ENCODE measurements at regions not wholly inside any gene's neighbourhood (a gene's known extent, or its start where the extent isn't known, plus 50 kb on each side); places are given as distances from the start of the nearest gene placed in this dataset.

DNA sequence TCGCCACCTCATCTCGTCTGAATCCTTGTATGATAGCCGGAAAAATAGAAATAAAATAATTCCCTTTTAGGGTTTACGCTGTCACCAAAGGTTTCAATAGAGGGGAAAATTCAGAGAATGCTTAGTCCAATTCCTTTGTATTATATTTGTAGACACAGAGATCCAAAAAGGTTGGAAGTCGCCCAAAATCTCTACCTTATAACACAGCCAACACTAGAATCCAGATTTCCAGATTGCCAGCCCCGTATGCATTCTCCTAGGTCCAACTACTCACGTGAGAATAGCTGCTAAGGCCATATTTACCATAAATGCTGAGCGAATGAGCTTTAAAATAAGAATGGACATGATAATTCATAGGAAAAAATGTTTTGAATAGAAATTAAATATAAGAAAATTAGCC lies 124.5 kb downstream of the KCNK1 start:
- H3K18ac ChIP-seq (ENCODE audit: low read length), result no peak overlapping the region
- H3K4ac ChIP-seq (ENCODE audit: low read length), result no peak overlapping the region
- DNase-seq (ENCODE audit: low spot score), result no peak
- no peak overlapping the region for H3K23ac ChIP-seq (ENCODE audit: low read depth, low read length, poor library complexity)
- no CpG with 5 or more reads among the region's 8 CpGs for WGBS, 2 donors (ENCODE audit: extremely low coverage in 2 of 2, insufficient read length in 2 of 2, insufficient replicate concordance in 1 of 2)
- no peak overlapping the region for H3K9ac ChIP-seq (ENCODE audit: low read depth, low read length, poor library complexity)
- no peak overlapping the region for H3K14ac ChIP-seq (ENCODE audit: low read length)
- H3K4me1 ChIP-seq (ENCODE audit: control insufficient read depth in 2 of 2, insufficient read depth in 1 of 2, low read depth in 1 of 2, low read length in 2 of 2), result no peaks in the 10 kb centered on the region
- no peak overlapping the region for H2AFZ ChIP-seq (ENCODE audit: low read length)
- no peak overlapping the region for H2BK5ac ChIP-seq (ENCODE audit: low read length)
- H2BK15ac ChIP-seq (ENCODE audit: low read length), result no peak overlapping the region
- H2AK5ac ChIP-seq (ENCODE audit: low read depth, low read length), result no peak overlapping the region
- H2BK12ac ChIP-seq (ENCODE audit: low read length), result no peak overlapping the region
- peaks cover 0 to 3% of the 10 kb centered on the region in 2 donors for H3K9me3 ChIP-seq (replicated peaks in 1 of 2; ENCODE audit: control insufficient read depth in 2 of 2, insufficient read depth in 1 of 2, low read depth in 1 of 2, low read length in 2 of 2)
- no peaks in the 10 kb centered on the region for H3K27me3 ChIP-seq (ENCODE audit: control insufficient read depth in 3 of 3, insufficient read depth in 3 of 3, low read depth in 1 of 3, low read length in 3 of 3)
- H4K8ac ChIP-seq (ENCODE audit: low read depth, low read length), result no peak overlapping the region
- H3K4me3 ChIP-seq (ENCODE audit: low read length in 2 of 2), result no peak overlapping the region
- no peak overlapping the region for H2BK120ac ChIP-seq (ENCODE audit: low read depth, low read length)
- no peak overlapping the region for H3K4me2 ChIP-seq (ENCODE audit: insufficient read depth, low read length, poor library complexity, severe bottlenecking)
- no peak overlapping the region for H3K27ac ChIP-seq (replicated peaks; ENCODE audit: low read length)
- no peaks in the 10 kb centered on the region for H3K79me1 ChIP-seq (ENCODE audit: low read depth, low read length)
- no peak overlapping the region for H4K91ac ChIP-seq (ENCODE audit: low read depth, low read length, poor library complexity)
- no peaks in the 10 kb centered on the region for H3K36me3 ChIP-seq (replicated peaks in 1 of 2; ENCODE audit: control insufficient read depth in 2 of 2, insufficient read depth in 2 of 2, low read length in 2 of 2)

DNA sequence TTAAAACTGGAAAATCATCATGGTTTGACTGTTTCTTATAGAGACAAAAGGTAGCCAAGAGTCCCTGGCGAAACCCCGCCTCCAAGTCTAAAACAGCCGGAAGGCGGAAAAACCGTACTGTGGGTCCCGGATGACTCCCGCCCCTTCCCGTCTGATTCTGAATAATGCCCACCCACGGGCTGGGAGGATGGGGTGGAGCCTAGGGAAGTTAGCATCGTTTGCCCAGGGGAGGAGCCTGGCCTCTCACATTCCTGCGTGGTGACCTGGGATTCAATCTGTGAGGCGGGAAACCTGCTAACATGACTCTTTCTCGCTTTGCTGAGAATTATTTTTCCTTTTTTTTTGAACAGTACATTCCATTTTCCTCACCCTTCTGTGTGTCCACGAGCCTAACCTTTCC lies 124.9 kb downstream of the KCNK1 start:
- Histone ChIP-seq H3K27me3 (ENCODE audit: control insufficient read depth in 3 of 3, insufficient read depth in 3 of 3, low read depth in 1 of 3, low read length in 3 of 3) (no peaks in the 10 kb centered on the region), H3K9ac (ENCODE audit: low read depth, low read length, poor library complexity) (no peak overlapping the region), H2BK5ac (ENCODE audit: low read length) (no peak overlapping the region), H3K4ac (ENCODE audit: low read length) (no peak overlapping the region), H2BK15ac (ENCODE audit: low read length) (no peak overlapping the region), H2AK5ac (ENCODE audit: low read depth, low read length) (no peak overlapping the region), H2BK120ac (ENCODE audit: low read depth, low read length) (no peak overlapping the region), H3K4me2 (ENCODE audit: insufficient read depth, low read length, poor library complexity, severe bottlenecking) (no peak overlapping the region), H3K9me3 (replicated peaks in 1 of 2; ENCODE audit: control insufficient read depth in 2 of 2, insufficient read depth in 1 of 2, low read depth in 1 of 2, low read length in 2 of 2) (peaks cover 0 to 3% of the 10 kb centered on the region in 2 donors), H3K79me1 (ENCODE audit: low read depth, low read length) (no peaks in the 10 kb centered on the region), H2AFZ (ENCODE audit: low read length) (peak overlapping the region; percentile 29), H2BK12ac (ENCODE audit: low read length) (no peak overlapping the region), H3K4me3 (ENCODE audit: low read length in 2 of 2) (no peak overlapping the region), H3K14ac (ENCODE audit: low read length) (no peak overlapping the region), H3K18ac (ENCODE audit: low read length) (no peak overlapping the region), H3K23ac (ENCODE audit: low read depth, low read length, poor library complexity) (no peak overlapping the region), H3K4me1 (ENCODE audit: control insufficient read depth in 2 of 2, insufficient read depth in 1 of 2, low read depth in 1 of 2, low read length in 2 of 2) (no peaks in the 10 kb centered on the region), H3K36me3 (replicated peaks in 1 of 2; ENCODE audit: control insufficient read depth in 2 of 2, insufficient read depth in 2 of 2, low read length in 2 of 2) (no peaks in the 10 kb centered on the region), H4K8ac (ENCODE audit: low read depth, low read length) (no peak overlapping the region), H3K27ac (replicated peaks; ENCODE audit: low read length) (no peak overlapping the region), H4K91ac (ENCODE audit: low read depth, low read length, poor library complexity) (no peak overlapping the region)
- WGBS, 2 donors (ENCODE audit: extremely low coverage in 2 of 2, insufficient read length in 2 of 2, insufficient replicate concordance in 1 of 2), result no CpG with 5 or more reads among the region's 14 CpGs
- no peak for DNase-seq (ENCODE audit: low spot score)

DNA sequence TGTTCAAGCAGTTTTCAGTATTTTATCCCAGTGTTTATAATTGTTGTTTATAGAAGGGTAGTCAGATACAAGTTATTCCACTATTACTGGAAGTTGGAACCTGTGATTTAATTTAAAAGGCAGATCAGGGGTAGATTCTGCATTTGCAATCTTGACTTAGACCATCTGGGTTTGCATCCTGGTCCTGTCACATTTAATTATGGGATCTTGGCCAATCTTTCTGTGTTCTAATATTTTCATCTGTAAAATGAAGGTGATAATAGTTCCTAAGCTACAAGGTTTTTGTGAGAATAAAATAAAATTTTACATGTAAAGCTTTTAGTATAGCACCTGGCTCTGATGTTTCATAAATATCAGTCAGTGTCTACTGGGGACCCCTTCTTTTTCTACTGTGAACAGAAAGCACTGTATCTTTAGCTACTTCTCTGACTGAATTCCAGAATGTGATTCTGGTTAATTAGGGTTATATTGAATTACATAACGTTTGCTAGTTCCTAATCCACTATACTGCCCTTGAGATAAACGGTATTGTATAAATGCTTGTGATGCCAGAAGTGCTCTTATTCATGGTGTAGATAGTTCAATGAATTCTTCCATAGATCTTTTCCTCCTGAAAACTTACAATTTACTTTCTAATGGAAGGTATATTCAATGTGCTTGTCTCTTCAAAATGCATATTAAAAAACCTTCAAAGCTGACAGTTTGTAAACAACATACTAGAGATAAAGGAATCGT lies 131.0 kb downstream of the KCNK1 start:
- H2BK15ac ChIP-seq (ENCODE audit: low read length), result no peak overlapping the region
- H2AFZ ChIP-seq (ENCODE audit: low read length), result no peak overlapping the region
- no peak overlapping the region for H3K18ac ChIP-seq (ENCODE audit: low read length)
- no peak overlapping the region for H3K27ac ChIP-seq (replicated peaks; ENCODE audit: low read length)
- no peaks in the 10 kb centered on the region for H3K27me3 ChIP-seq (ENCODE audit: control insufficient read depth in 3 of 3, insufficient read depth in 3 of 3, low read depth in 1 of 3, low read length in 3 of 3)
- H3K4me1 ChIP-seq (ENCODE audit: control insufficient read depth in 2 of 2, insufficient read depth in 1 of 2, low read depth in 1 of 2, low read length in 2 of 2), result no peaks in the 10 kb centered on the region
- H3K36me3 ChIP-seq (replicated peaks in 1 of 2; ENCODE audit: control insufficient read depth in 2 of 2, insufficient read depth in 2 of 2, low read length in 2 of 2), result no peaks in the 10 kb centered on the region
- no peak overlapping the region for H3K4ac ChIP-seq (ENCODE audit: low read length)
- H3K79me1 ChIP-seq (ENCODE audit: low read depth, low read length), result no peaks in the 10 kb centered on the region
- no peak for DNase-seq (ENCODE audit: low spot score)
- no peak overlapping the region for H3K4me2 ChIP-seq (ENCODE audit: insufficient read depth, low read length, poor library complexity, severe bottlenecking)
- H2BK120ac ChIP-seq (ENCODE audit: low read depth, low read length), result no peak overlapping the region
- H2AK5ac ChIP-seq (ENCODE audit: low read depth, low read length), result no peak overlapping the region
- H2BK5ac ChIP-seq (ENCODE audit: low read length), result no peak overlapping the region
- no peak overlapping the region for H2BK12ac ChIP-seq (ENCODE audit: low read length)
- no peak overlapping the region for H3K23ac ChIP-seq (ENCODE audit: low read depth, low read length, poor library complexity)
- no peak overlapping the region for H4K8ac ChIP-seq (ENCODE audit: low read depth, low read length)
- no peak overlapping the region for H3K9ac ChIP-seq (ENCODE audit: low read depth, low read length, poor library complexity)
- H4K91ac ChIP-seq (ENCODE audit: low read depth, low read length, poor library complexity), result no peak overlapping the region
- no peak overlapping the region for H3K14ac ChIP-seq (ENCODE audit: low read length)
- no peak overlapping the region for H3K4me3 ChIP-seq (ENCODE audit: low read length in 2 of 2)
- H3K9me3 ChIP-seq (replicated peaks in 1 of 2; ENCODE audit: control insufficient read depth in 2 of 2, insufficient read depth in 1 of 2, low read depth in 1 of 2, low read length in 2 of 2), result no peaks in the 10 kb centered on the region
- no CpG with 5 or more reads among the region's 3 CpGs for WGBS, 2 donors (ENCODE audit: extremely low coverage in 2 of 2, insufficient read length in 2 of 2, insufficient replicate concordance in 1 of 2)

DNA sequence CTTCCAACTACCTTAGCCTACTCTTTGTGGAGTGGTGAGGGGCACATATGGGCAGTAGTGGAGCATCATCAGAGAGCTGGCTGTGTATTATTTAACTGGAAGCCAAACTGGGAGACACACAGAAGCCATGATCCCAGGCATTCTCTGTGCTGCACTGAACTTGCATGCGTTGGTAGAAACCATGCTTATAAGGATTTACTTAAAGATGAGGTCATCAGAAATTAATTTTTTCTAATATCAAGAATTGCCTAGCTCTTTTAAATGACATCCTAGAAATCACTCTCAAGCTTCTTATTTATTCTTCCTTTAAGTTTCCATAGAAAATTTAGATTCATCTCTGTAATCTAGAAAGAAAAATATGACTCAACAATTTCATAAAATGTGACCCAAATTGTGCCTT lies 136.2 kb downstream of the KCNK1 start:
- no peak overlapping the region for H3K9ac ChIP-seq (ENCODE audit: low read depth, low read length, poor library complexity)
- no peak overlapping the region for H4K91ac ChIP-seq (ENCODE audit: low read depth, low read length, poor library complexity)
- no peak overlapping the region for H2BK15ac ChIP-seq (ENCODE audit: low read length)
- no peak overlapping the region for H2BK120ac ChIP-seq (ENCODE audit: low read depth, low read length)
- no peak overlapping the region for H3K23ac ChIP-seq (ENCODE audit: low read depth, low read length, poor library complexity)
- H2AFZ ChIP-seq (ENCODE audit: low read length), result no peak overlapping the region
- H4K8ac ChIP-seq (ENCODE audit: low read depth, low read length), result no peak overlapping the region
- H3K9me3 ChIP-seq (replicated peaks in 1 of 2; ENCODE audit: control insufficient read depth in 2 of 2, insufficient read depth in 1 of 2, low read depth in 1 of 2, low read length in 2 of 2), result no peaks in the 10 kb centered on the region
- no peak for DNase-seq (ENCODE audit: low spot score)
- H2BK12ac ChIP-seq (ENCODE audit: low read length), result no peak overlapping the region
- no peak overlapping the region for H3K18ac ChIP-seq (ENCODE audit: low read length)
- no peaks in the 10 kb centered on the region for H3K27me3 ChIP-seq (ENCODE audit: control insufficient read depth in 3 of 3, insufficient read depth in 3 of 3, low read depth in 1 of 3, low read length in 3 of 3)
- no peaks in the 10 kb centered on the region for H3K4me1 ChIP-seq (ENCODE audit: control insufficient read depth in 2 of 2, insufficient read depth in 1 of 2, low read depth in 1 of 2, low read length in 2 of 2)
- no peaks in the 10 kb centered on the region for H3K79me1 ChIP-seq (ENCODE audit: low read depth, low read length)
- no peak overlapping the region for H3K4me3 ChIP-seq (ENCODE audit: low read length in 2 of 2)
- H3K36me3 ChIP-seq (replicated peaks in 1 of 2; ENCODE audit: control insufficient read depth in 2 of 2, insufficient read depth in 2 of 2, low read length in 2 of 2), result no peaks in the 10 kb centered on the region
- no peak overlapping the region for H3K4ac ChIP-seq (ENCODE audit: low read length)
- no CpG with 5 or more reads among the region's 1 CpG for WGBS, 2 donors (ENCODE audit: extremely low coverage in 2 of 2, insufficient read length in 2 of 2, insufficient replicate concordance in 1 of 2)
- no peak overlapping the region for H3K4me2 ChIP-seq (ENCODE audit: insufficient read depth, low read length, poor library complexity, severe bottlenecking)
- no peak overlapping the region for H2BK5ac ChIP-seq (ENCODE audit: low read length)
- H2AK5ac ChIP-seq (ENCODE audit: low read depth, low read length), result no peak overlapping the region
- no peak overlapping the region for H3K14ac ChIP-seq (ENCODE audit: low read length)
- no peak overlapping the region for H3K27ac ChIP-seq (replicated peaks; ENCODE audit: low read length)
